IPS DF 6.9 (cell line): ENCODE measurements at regions not wholly inside any gene's neighbourhood (a gene's known extent, or its start where the extent isn't known, plus 50 kb on each side); places are given as distances from the start of the nearest gene placed in this dataset.
"Not testable (repeated sequence)": the region's sequence is repeated elsewhere in the genome, so short reads cannot be mapped to it uniquely, and the experiment has no call there.

Source experiments
- DNase-seq: peaks from one replicate; pipeline ENCODE4 v3.0.0-alpha.2; 2013; ENCODE audit warnings: low read depth, low spot score
- H3K27ac ChIP-seq: one replicate; pipeline ENCODE4 v1.5.1; 2013; ENCODE audit warnings: low read length, control low read depth
- H3K27me3 ChIP-seq: 2 replicates; pipeline ENCODE4 v1.6.1; 2013; ENCODE audit warnings: mild to moderate bottlenecking, low read length; ENCODE audit not compliant: control insufficient read depth, insufficient read depth
- H3K36me3 ChIP-seq: 2 replicates; pipeline ENCODE4 v1.6.1; 2013; ENCODE audit warnings: low read length; ENCODE audit not compliant: control insufficient read depth, insufficient read depth
- H3K4me1 ChIP-seq: 2 replicates; pipeline ENCODE4 v1.6.1; 2013; ENCODE audit warnings: low read length; ENCODE audit not compliant: control insufficient read depth, insufficient read depth
- H3K4me3 ChIP-seq: 2 replicates; pipeline ENCODE4 v1.5.1; 2013; ENCODE audit warnings: mild to moderate bottlenecking, low read length
- H3K9me3 ChIP-seq: 2 replicates; pipeline ENCODE4 v1.6.1; 2013; ENCODE audit warnings: low read length, inconsistent platforms; ENCODE audit not compliant: control insufficient read depth, insufficient read depth
- WGBS: extraction: QIAGEN DNeasy Blood & Tissue Kit; methylation state at CpG from one replicate; pipeline ENCODE4 v1.1.7; 2013; ENCODE audit warnings: mixed read lengths, missing lambda C conversion rate; ENCODE audit not compliant: insufficient read length, insufficient coverage; 5-methylcytosine and 5-hydroxymethylcytosine counted together

GRCh38 chr5:159576902-159577301 lies 246.6 kb upstream of the IL12B start:
- Histone ChIP-seq H3K27ac (no peak overlapping the region), H3K36me3 (no peaks in the 10 kb centered on the region), H3K4me3 (no peak overlapping the region), H3K27me3 (no peaks in the 10 kb centered on the region), H3K9me3 (no peaks in the 10 kb centered on the region), H3K4me1 (no peaks in the 10 kb centered on the region)
- WGBS = no CpG with 5 or more reads among the region's 7 CpGs
- no peak for DNase-seq

GRCh38 chr5:159581502-159582249 lies 251.4 kb upstream of the IL12B start:
- WGBS = no CpG with 5 or more reads among the region's 7 CpGs
- no peak for DNase-seq
- no peak overlapping the region for H3K4me3 ChIP-seq

GRCh38 chr5:159582756-159583541 lies 252.7 kb upstream of the IL12B start:
- no peak overlapping the region for H3K4me3 ChIP-seq
- H3K4me1 ChIP-seq = no peaks in the 10 kb centered on the region
- H3K36me3 ChIP-seq = no peaks in the 10 kb centered on the region
- H3K9me3 ChIP-seq = no peaks in the 10 kb centered on the region
- H3K27ac ChIP-seq = no peak overlapping the region
- H3K27me3 ChIP-seq = no peaks in the 10 kb centered on the region
- no CpG with 5 or more reads among the region's 1 CpG for WGBS
- no peak for DNase-seq

More at GRCh38 chr5:159581502-159582249, 251.4 kb upstream of the IL12B start:
- no peaks in the 10 kb centered on the region for H3K36me3 ChIP-seq
- H3K4me1 ChIP-seq = no peaks in the 10 kb centered on the region
- H3K9me3 ChIP-seq = no peaks in the 10 kb centered on the region
- H3K27ac ChIP-seq = no peak overlapping the region
- no peaks in the 10 kb centered on the region for H3K27me3 ChIP-seq

GRCh38 chr5:159586921-159587320 lies 256.6 kb upstream of the IL12B start:
- no peaks in the 10 kb centered on the region for H3K27me3 ChIP-seq
- 100% methylated on average over 2 of the region's 5 CpGs for WGBS

GRCh38 chr5:159588941-159589340 lies 258.7 kb upstream of the IL12B start:
- no CpG with 5 or more reads among the region's 6 CpGs for WGBS
- DNase-seq = no peak
- H3K9me3 ChIP-seq = no peaks in the 10 kb centered on the region
- H3K4me1 ChIP-seq = no peaks in the 10 kb centered on the region
- no peaks in the 10 kb centered on the region for H3K27me3 ChIP-seq
- H3K4me3 ChIP-seq = no peak overlapping the region
- H3K27ac ChIP-seq = no peak overlapping the region
- H3K36me3 ChIP-seq = no peaks in the 10 kb centered on the region

More at GRCh38 chr5:159586921-159587320, 256.6 kb upstream of the IL12B start:
- Histone ChIP-seq H3K9me3 (no peaks in the 10 kb centered on the region), H3K36me3 (no peaks in the 10 kb centered on the region), H3K4me3 (no peak overlapping the region), H3K4me1 (no peaks in the 10 kb centered on the region), H3K27ac (no peak overlapping the region)
- no peak for DNase-seq

- H3K4me1 ChIP-seq = no peaks in the 10 kb centered on the region
- no peaks in the 10 kb centered on the region; the same call in 1 of the 2 replicates for H3K9me3 ChIP-seq
- H3K36me3 ChIP-seq = no peaks in the 10 kb centered on the region
- DNase-seq = no peak
- H3K27me3 ChIP-seq = no peaks in the 10 kb centered on the region
- WGBS = no CpG with 5 or more reads among the region's 1 CpG
- no peak overlapping the region for H3K27ac ChIP-seq
- H3K4me3 ChIP-seq = no peak overlapping the region
These were observed 263.3 kb upstream of the IL12B start for GRCh38 chr5:159593518-159594073.

- not testable (repeated sequence) for H3K27ac ChIP-seq, H3K36me3 ChIP-seq, H3K27me3 ChIP-seq, H3K4me3 ChIP-seq, DNase-seq, H3K9me3 ChIP-seq, H3K4me1 ChIP-seq
- WGBS = no CpG with 5 or more reads among the region's 3 CpGs
These were observed 265.3 kb upstream of the IL12B start for GRCh38 chr5:159595561-159595960.

- Histone ChIP-seq H3K36me3 (no peaks in the 10 kb centered on the region), H3K9me3 (no peaks in the 10 kb centered on the region; the same call in 1 of the 2 replicates), H3K4me3 (no peak overlapping the region), H3K4me1 (no peaks in the 10 kb centered on the region), H3K27ac (no peak overlapping the region), H3K27me3 (no peaks in the 10 kb centered on the region)
- no peak for DNase-seq
- WGBS = no CpG with 5 or more reads among the region's 1 CpG
These were observed 270.9 kb upstream of the IL12B start for GRCh38 chr5:159601216-159601615.

- no CpG with 5 or more reads among the region's 2 CpGs for WGBS
- DNase-seq = no peak
- no peaks in the 10 kb centered on the region for H3K27me3 ChIP-seq
These were observed 272.1 kb upstream of the IL12B start for GRCh38 chr5:159602434-159602833.

GRCh38 chr5:159605585-159605984 lies 275.3 kb upstream of the IL12B start:
- Histone ChIP-seq H3K27ac (no peak overlapping the region), H3K36me3 (no peaks in the 10 kb centered on the region), H3K9me3 (no peaks in the 10 kb centered on the region; the same call in 1 of the 2 replicates)

More at GRCh38 chr5:159602434-159602833, 272.1 kb upstream of the IL12B start:
- H3K4me1 ChIP-seq = no peaks in the 10 kb centered on the region
- no peaks in the 10 kb centered on the region for H3K36me3 ChIP-seq
- no peak overlapping the region for H3K4me3 ChIP-seq
- no peaks in the 10 kb centered on the region; the same call in 1 of the 2 replicates for H3K9me3 ChIP-seq
- no peak overlapping the region for H3K27ac ChIP-seq

More at GRCh38 chr5:159605585-159605984, 275.3 kb upstream of the IL12B start:
- no CpG with 5 or more reads among the region's 3 CpGs for WGBS
- Histone ChIP-seq H3K4me1 (no peaks in the 10 kb centered on the region), H3K27me3 (no peaks in the 10 kb centered on the region), H3K4me3 (no peak overlapping the region)
- no peak for DNase-seq
